HepG2 (cell line): ENCODE measurements at regions not wholly inside any gene's neighbourhood (a gene's known extent, or its start where the extent isn't known, plus 50 kb on each side); places are given as distances from the start of the nearest gene placed in this dataset.
A peak's percentile ranks its signal among the peaks of the same experiment; 100 is the strongest.

ENCODE experiments used
- ATAC-seq: fragments of 200-7000 bp; cut with Tn5 transposase; 3 replicates; pipeline ENCODE4 v1.9.1; 2020; ENCODE audit warnings: mild to moderate bottlenecking, moderate library complexity
- BruUV-seq: library from RNA; stranded (reverse); fragments of 400-500 nt; replicated peaks from 2 replicates; lab custom pipeline; 2021; lab: Mats Ljungman, UMichigan
- CTCF ChIA-PET: fragments of 300-600 bp; formaldehyde crosslinking; extraction: SDS; loops from one replicate; lab custom pipeline; 2021; ENCODE audit warnings: low total read pairs, inconsistent platforms, low intra/inter-chr PET ratio; lab: Yijun Ruan, JAX
- POLR2A ChIA-PET: fragments of 350-600 bp; sonication (Branson Sonifier 250); formaldehyde crosslinking; loops from one replicate; lab custom pipeline; 2020; ENCODE audit warnings: antibody characterized with exemption, inconsistent platforms; lab: Yijun Ruan, JAX
- DNase-seq: peaks from one replicate; pipeline ENCODE4 v3.0.0-alpha.2; 2015; ENCODE audit warnings: low spot score
- FAIRE-seq: peaks from 3 replicates; lab custom pipeline; 2011; peaks lifted over from hg19 to GRCh38; lab: Jason Lieb, UNC
- H2AFZ ChIP-seq: one replicate; pipeline ENCODE4 v1.6.1; 2011; ENCODE audit warnings: low read length, inconsistent platforms
- H3K27ac ChIP-seq: fragments of 300-600 bp; 3 replicates; pipeline ENCODE4 v1.8.0; 2011; ENCODE audit warnings: mixed run types, mild to moderate bottlenecking, mixed read lengths, low read length, inconsistent platforms; ENCODE audit not compliant: insufficient read depth; ENCODE audit errors: extremely low read length
- H3K27me3 ChIP-seq, 2 experiments: fragments of 200-600 bp in 1 of 2; 2 replicates in 1 of 2; 3 replicates in 1 of 2; pipeline versions ENCODE4 v1.6.0 to v1.8.0; 2011; ENCODE audit warnings: low read length in 2 of 2, mild to moderate bottlenecking in 2 of 2, moderate library complexity in 2 of 2, inconsistent platforms in 1 of 2; ENCODE audit not compliant: insufficient read depth in 2 of 2, control insufficient read depth in 1 of 2
- H3K36me3 ChIP-seq, 2 experiments: fragments of 200-600 bp in 1 of 2; replicated peaks in 1 of 2; 2 replicates in 1 of 2; 3 replicates in 1 of 2; pipeline versions ENCODE4 v1.5.1 to v1.8.0; 2011; ENCODE audit warnings: low read length in 2 of 2, inconsistent platforms in 1 of 2; ENCODE audit not compliant: insufficient read depth in 2 of 2, control insufficient read depth in 1 of 2
- H3K4me1 ChIP-seq: 2 replicates; pipeline ENCODE4 v1.5.1; 2012; ENCODE audit warnings: low read length, inconsistent platforms; ENCODE audit not compliant: insufficient read depth
- H3K4me2 ChIP-seq: 2 replicates; pipeline ENCODE4 v1.6.0; 2011; ENCODE audit warnings: low read depth, low read length, inconsistent platforms
- H3K4me3 ChIP-seq, 3 experiments: fragments of 200-600 bp in 1 of 3; sonication (generic), shearing (Covaris generic) in 1 of 3; replicated peaks in 1 of 3; 2 replicates each; pipeline ENCODE4 v1.5.1; 2011 to 2016; ENCODE audit warnings: low read length in 3 of 3, inconsistent platforms in 2 of 3, low read depth in 2 of 3, mild to moderate bottlenecking in 2 of 3, control low read depth in 1 of 3, mixed read lengths in 1 of 3; ENCODE audit not compliant: insufficient read depth in 1 of 3
- H3K79me2 ChIP-seq: one replicate; pipeline ENCODE4 v1.6.1; 2011; ENCODE audit warnings: low read length, inconsistent platforms; ENCODE audit not compliant: insufficient read depth
- H3K9ac ChIP-seq: 2 replicates; pipeline ENCODE4 v1.6.0; 2011; ENCODE audit warnings: mild to moderate bottlenecking, low read depth, low read length, inconsistent platforms; ENCODE audit not compliant: insufficient read depth
- H3K9me3 ChIP-seq: 2 replicates; pipeline ENCODE4 v1.5.1; 2012; ENCODE audit warnings: mild to moderate bottlenecking, low read length
- H4K20me1 ChIP-seq: 2 replicates; pipeline ENCODE4 v1.6.0; 2011; ENCODE audit warnings: inconsistent platforms, mild to moderate bottlenecking, low read length, moderate library complexity; ENCODE audit not compliant: insufficient read depth
- KAT2B ChIP-seq: fragments of 150-350 bp; IDR thresholded peaks from 2 replicates; pipeline ENCODE4 v1.6.1; 2014; ENCODE audit warnings: low read depth, low read length, borderline replicate concordance
- STAG1 ChIP-seq: sonication (generic); formaldehyde crosslinking; IDR thresholded peaks from 2 replicates; pipeline ENCODE4 v1.4.0; 2020; ENCODE audit warnings: missing genetic modification reagents
- ZNF20 ChIP-seq: sonication (generic); formaldehyde crosslinking; IDR thresholded peaks from 2 replicates; pipeline ENCODE4 v1.4.0; 2020; ENCODE audit warnings: mild to moderate bottlenecking, moderate library complexity, missing genetic modification reagents
- ZNF563 ChIP-seq: sonication (generic); formaldehyde crosslinking; IDR thresholded peaks from 2 replicates; pipeline ENCODE4 v1.8.0; 2022; ENCODE audit warnings: mild to moderate bottlenecking, moderate library complexity, missing genetic modification reagents
- ZNF790 ChIP-seq: sonication (generic); formaldehyde crosslinking; IDR thresholded peaks from 2 replicates; pipeline ENCODE4 v1.8.0; 2022; ENCODE audit warnings: missing genetic modification reagents, mild to moderate bottlenecking, borderline replicate concordance
- ZNF879 ChIP-seq: sonication (generic); formaldehyde crosslinking; IDR thresholded peaks from 2 replicates; pipeline ENCODE4 v1.8.1; 2023; ENCODE audit warnings: missing genetic modification reagents
- in situ Hi-C: cut with HindIII; loops from 2 replicates; pipeline ENCODE4 v1.10.0; 2017; ENCODE audit warnings: low pct_unique_long_range_greater_than_20kb; ENCODE audit not compliant: extremely low pct_ligation_motif_present
- intact Hi-C: fragments of 100-400 bp; cut with micrococcal nuclease; formaldehyde crosslinking; loops from one replicate; pipeline ENCODE4 v1.10.0; 2022; ENCODE audit not compliant: unreplicated experiment
- TF ChIP-seq, protein P1 (sequence below), 2 experiments: fragments of 450-650 bp in 1 of 2; sonication (generic) in 1 of 2; formaldehyde crosslinking in 1 of 2; IDR thresholded peaks; 2 replicates each; pipeline versions ENCODE4 v1.6.1 to v1.8.0; 2016 to 2022; ENCODE audit warnings: antibody characterized with exemption in 1 of 2, mild to moderate bottlenecking in 1 of 2, missing genetic modification reagents in 1 of 2
- TF ChIP-seq, protein P2 (sequence below): sonication (generic); formaldehyde crosslinking; IDR thresholded peaks from 2 replicates; pipeline ENCODE4 v1.5.0; 2020; ENCODE audit warnings: mild to moderate bottlenecking, missing genetic modification reagents

DNA sequence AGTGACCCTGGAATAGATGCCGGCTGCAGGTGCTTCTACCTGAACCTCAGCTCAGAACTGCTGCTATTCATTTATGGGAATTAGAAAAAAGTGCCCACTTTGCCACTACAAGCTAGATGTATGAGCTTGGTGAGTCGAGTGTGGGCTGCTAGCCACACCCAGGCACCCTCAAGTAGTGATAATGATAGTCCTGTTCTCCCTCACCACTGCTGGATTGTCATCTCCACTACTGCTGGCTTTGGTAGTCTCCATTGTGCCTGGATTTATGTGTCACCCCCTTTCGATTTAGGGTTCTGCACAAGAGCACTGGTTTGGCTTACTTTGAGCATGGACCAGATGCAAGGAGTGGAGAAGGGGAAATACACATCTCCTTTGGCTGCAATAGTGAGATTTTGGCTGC lies 73.0 kb upstream of the N4BP1 start (continued):
- TF ChIP-seq ZNF20 (CRISPR knock-in tag) (no peak), STAG1 (CRISPR knock-in tag) (no peak), ZNF790 (CRISPR knock-in tag) (no peak), KAT2B (no peak)

DNA sequence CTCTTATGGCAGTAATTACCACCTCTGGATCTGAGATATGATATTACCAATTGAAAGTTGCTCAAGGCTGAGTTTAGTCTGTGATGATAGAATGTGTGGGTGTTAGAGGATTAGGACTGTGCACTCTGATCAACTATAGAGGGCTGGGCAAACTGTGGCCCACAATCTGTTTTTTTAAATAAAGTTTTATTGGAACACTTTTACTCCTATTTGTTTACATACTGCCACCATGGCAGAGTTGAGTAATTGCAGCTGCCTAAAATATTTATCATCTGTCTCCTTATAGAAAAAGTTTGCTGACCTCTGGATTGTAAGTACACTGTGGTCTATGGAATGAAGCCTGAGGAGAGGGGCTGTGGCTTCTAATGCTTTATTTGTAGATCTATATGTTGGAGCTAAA lies 71.5 kb upstream of the N4BP1 start:
- H3K9ac ChIP-seq: no peak overlapping the region
- H3K27ac ChIP-seq: no peak overlapping the region
- no peaks in the 10 kb centered on the region for H3K9me3 ChIP-seq
- in situ Hi-C loops: no loop called here
- BruUV-seq: no TSS peak
- ChIA-PET CTCF (no interaction called here), POLR2A (no interaction called here)
- H3K4me3 ChIP-seq: no peak overlapping the region
- H3K79me2 ChIP-seq: no peaks in the 10 kb centered on the region
- FAIRE-seq (no peak), ATAC-seq (no peak), DNase-seq (no peak)
- intact Hi-C loops: no loop called here
- TF ChIP-seq ZNF879 (CRISPR knock-in tag) (no peak), ZNF563 (CRISPR knock-in tag) (no peak)
- TF ChIP-seq, protein P1, sequence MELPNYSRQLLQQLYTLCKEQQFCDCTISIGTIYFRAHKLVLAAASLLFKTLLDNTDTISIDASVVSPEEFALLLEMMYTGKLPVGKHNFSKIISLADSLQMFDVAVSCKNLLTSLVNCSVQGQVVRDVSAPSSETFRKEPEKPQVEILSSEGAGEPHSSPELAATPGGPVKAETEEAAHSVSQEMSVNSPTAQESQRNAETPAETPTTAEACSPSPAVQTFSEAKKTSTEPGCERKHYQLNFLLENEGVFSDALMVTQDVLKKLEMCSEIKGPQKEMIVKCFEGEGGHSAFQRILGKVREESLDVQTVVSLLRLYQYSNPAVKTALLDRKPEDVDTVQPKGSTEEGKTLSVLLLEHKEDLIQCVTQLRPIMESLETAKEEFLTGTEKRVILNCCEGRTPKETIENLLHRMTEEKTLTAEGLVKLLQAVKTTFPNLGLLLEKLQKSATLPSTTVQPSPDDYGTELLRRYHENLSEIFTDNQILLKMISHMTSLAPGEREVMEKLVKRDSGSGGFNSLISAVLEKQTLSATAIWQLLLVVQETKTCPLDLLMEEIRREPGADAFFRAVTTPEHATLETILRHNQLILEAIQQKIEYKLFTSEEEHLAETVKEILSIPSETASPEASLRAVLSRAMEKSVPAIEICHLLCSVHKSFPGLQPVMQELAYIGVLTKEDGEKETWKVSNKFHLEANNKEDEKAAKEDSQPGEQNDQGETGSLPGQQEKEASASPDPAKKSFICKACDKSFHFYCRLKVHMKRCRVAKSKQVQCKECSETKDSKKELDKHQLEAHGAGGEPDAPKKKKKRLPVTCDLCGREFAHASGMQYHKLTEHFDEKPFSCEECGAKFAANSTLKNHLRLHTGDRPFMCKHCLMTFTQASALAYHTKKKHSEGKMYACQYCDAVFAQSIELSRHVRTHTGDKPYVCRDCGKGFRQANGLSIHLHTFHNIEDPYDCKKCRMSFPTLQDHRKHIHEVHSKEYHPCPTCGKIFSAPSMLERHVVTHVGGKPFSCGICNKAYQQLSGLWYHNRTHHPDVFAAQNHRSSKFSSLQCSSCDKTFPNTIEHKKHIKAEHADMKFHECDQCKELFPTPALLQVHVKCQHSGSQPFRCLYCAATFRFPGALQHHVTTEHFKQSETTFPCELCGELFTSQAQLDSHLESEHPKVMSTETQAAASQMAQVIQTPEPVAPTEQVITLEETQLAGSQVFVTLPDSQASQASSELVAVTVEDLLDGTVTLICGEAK (IDR thresholded peaks at IDR 0.05): peak; percentile 48; the same call in 1 of the 2 replicates
- TF ChIP-seq, protein P1 (CRISPR knock-in tag; IDR thresholded peaks at IDR 0.05): peak; percentile 84; the same call in 1 of the 2 replicates
- TF ChIP-seq, protein P2, sequence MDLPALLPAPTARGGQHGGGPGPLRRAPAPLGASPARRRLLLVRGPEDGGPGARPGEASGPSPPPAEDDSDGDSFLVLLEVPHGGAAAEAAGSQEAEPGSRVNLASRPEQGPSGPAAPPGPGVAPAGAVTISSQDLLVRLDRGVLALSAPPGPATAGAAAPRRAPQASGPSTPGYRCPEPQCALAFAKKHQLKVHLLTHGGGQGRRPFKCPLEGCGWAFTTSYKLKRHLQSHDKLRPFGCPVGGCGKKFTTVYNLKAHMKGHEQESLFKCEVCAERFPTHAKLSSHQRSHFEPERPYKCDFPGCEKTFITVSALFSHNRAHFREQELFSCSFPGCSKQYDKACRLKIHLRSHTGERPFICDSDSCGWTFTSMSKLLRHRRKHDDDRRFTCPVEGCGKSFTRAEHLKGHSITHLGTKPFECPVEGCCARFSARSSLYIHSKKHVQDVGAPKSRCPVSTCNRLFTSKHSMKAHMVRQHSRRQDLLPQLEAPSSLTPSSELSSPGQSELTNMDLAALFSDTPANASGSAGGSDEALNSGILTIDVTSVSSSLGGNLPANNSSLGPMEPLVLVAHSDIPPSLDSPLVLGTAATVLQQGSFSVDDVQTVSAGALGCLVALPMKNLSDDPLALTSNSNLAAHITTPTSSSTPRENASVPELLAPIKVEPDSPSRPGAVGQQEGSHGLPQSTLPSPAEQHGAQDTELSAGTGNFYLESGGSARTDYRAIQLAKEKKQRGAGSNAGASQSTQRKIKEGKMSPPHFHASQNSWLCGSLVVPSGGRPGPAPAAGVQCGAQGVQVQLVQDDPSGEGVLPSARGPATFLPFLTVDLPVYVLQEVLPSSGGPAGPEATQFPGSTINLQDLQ: no peak
- no peak overlapping the region for H2AFZ ChIP-seq
- no peaks in the 10 kb centered on the region for H4K20me1 ChIP-seq
- 0 out of 2 replicates have a peak, but pooled peaks cover 6% of the 10 kb centered on the region for H3K4me1 ChIP-seq
- no peak overlapping the region for H3K4me2 ChIP-seq
- no peaks in the 10 kb centered on the region for H3K27me3 ChIP-seq
- H3K36me3 ChIP-seq: no peaks in the 10 kb centered on the region
